ENCODE measurements at regions not wholly inside any gene's neighbourhood (a gene's known extent, or its start where the extent isn't known, plus 50 kb on each side); places are given as distances from the start of the nearest gene placed in this dataset.
A peak's percentile ranks its signal among the peaks of the same experiment; 100 is the strongest.
"Not testable (repeated sequence)": the region's sequence is repeated elsewhere in the genome, so short reads cannot be mapped to it uniquely, and the experiment has no call there.

- not testable (repeated sequence) for FAIRE-seq
Observed at GRCh38 chr17:34471278-34471677, 108.1 kb upstream of the TMEM132E start.

DNA sequence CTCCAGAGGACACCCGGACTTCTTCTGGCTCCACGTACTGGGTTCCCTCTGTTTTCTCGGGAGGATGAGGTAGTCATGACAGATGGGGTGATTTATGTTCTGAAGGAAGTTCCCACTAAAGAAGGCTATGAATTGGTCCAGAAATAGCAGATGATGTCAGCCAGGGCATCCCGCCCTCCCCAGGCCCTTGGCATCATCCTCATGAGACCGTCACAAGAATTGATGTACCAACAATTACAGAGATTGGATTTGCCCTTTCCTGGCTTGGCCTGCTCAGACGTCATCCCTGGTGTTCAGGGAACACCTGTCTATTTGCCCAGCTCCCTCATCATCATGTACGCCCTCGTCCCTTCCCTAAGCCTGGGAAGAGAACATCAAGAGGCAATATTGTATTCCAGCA, 102.8 kb upstream of the CCL1 start:
- FAIRE-seq = no peak

- no peak for FAIRE-seq
Observed at GRCh38 chr17:34464812-34465211, 101.8 kb upstream of the CCL1 start.

GRCh38 chr17:34458266-34458665, 95.2 kb upstream of the CCL1 start:
- no peak for FAIRE-seq

GRCh38 chr17:34456121-34456520, 93.1 kb upstream of the CCL1 start:
- no peak for FAIRE-seq

GRCh38 chr17:34452769-34453168, 89.7 kb upstream of the CCL1 start:
- no peak for FAIRE-seq

DNA sequence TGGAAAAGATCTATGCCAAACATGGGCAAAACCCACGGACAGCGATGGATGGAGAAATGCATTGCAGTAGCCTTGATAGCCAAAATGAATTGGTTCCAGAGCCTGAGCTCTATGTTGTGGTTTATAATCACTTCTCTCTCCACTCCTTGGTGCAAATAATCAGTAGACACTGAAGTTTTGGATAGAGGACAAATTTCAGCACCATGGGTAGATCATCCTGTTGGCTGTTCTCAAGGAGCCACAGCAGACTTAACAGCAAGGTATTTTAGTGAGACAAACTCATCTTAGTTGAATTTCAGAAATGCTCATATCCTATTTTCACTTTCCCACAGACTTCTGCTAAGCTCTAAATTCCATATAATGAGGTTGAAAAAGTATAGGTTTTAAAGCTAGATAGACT, 88.3 kb upstream of the CCL1 start:
- no peak for FAIRE-seq

DNA sequence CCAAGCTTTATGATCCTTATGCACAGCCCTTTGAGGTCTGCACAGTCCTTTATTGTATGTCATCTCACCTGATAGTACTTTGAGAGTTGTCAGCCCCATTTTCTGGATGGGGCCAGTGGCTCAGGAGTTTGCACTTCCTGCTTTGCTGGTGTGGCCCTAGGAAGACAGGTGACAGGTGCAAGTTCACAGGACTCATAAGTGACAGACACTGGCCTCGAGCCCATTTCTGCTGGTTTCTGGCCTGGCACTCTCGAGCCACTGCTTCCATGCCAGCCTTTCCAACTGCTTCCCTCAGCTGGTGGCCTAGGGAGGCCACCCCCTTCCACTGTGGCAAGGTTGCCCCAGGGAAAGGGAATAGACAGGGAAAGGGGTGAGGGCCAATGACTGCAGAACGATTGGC, 84.4 kb upstream of the CCL1 start:
- no peak for FAIRE-seq

- FAIRE-seq = no peak
Observed at GRCh38 chr17:34445101-34445500, 82.1 kb upstream of the CCL1 start.

- FAIRE-seq = no peak
Observed at GRCh38 chr17:34443619-34444469, 80.8 kb upstream of the CCL1 start.

GRCh38 chr17:34442387-34443111, 79.5 kb upstream of the CCL1 start:
- no peak for FAIRE-seq

- no peak for FAIRE-seq
Observed at GRCh38 chr17:34437188-34437587, 74.2 kb upstream of the CCL1 start.

DNA sequence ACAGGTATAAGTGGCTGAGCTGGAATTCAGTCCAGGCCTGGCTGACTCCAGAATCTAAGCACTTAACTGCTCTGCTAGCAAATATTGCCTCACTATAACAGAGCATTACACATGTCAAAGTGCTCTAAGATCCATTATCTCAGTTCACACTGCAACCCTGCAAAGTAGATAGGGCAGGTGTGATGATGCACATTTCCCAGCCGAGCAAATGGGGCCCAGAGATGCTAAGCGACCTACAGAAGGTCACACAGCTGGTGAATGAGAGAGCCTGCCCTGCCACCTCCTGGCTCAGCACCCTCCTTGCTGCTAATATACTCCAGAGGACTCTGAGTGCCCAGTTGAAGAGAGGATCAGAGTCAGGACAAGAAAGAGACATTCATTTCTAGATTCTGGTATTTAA, 73.6 kb upstream of the CCL1 start:
- no peak for FAIRE-seq

DNA sequence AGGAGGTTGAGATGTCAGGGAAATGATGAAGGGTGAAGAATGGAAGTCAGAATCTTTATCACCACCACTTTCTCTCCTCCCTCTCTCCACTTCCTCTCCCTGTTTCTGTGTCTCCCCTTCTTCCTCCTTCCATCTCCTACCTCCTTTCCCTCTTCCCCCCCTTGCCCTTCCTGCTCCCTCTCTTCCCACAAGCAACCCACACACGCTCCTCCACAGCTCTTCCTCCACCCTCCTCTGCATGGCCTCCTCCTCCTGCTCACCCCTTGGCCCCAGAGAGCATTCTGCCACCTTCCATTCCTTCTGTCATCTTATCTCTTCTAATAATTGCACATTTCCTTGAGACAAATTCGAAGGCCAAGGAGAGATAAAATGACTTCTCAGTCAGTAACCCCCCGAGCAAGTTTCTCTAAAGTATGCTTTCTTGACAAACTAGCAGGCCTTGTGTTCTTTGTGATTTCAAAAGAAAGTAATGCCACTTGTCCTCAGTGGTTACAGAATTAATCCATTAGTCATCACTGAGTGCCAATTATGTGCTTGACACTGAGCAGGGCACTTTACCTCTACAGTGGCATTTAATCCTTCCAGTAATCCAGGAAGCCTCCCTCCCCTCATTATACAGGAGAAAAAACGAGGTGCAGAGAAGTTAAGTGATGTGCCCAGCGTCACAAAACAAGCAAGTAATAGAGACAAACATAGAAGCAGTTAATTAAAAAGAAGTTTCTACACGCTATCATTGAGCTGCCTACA, 72.3 kb upstream of the CCL1 start:
- FAIRE-seq = no peak

DNA sequence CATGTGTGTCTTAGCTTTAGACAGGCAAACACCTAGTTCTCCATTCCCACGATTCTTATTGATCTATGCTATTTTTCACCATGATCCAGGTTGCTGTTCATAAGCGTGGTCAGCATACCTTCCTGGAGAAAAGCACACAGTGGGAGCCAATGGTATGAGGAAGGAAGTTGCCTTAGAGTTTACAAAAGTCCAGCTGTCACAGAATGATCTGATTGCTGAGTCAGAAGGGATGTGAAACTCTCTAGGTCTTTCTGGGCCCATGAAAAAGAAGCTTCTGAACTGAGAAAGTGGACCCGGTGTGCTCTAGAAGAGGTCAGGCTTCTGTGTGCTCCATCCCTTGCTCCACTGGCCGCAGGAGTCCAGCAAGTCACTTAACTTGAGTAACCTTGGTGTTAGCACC, 71.0 kb upstream of the CCL1 start:
- FAIRE-seq = no peak

DNA sequence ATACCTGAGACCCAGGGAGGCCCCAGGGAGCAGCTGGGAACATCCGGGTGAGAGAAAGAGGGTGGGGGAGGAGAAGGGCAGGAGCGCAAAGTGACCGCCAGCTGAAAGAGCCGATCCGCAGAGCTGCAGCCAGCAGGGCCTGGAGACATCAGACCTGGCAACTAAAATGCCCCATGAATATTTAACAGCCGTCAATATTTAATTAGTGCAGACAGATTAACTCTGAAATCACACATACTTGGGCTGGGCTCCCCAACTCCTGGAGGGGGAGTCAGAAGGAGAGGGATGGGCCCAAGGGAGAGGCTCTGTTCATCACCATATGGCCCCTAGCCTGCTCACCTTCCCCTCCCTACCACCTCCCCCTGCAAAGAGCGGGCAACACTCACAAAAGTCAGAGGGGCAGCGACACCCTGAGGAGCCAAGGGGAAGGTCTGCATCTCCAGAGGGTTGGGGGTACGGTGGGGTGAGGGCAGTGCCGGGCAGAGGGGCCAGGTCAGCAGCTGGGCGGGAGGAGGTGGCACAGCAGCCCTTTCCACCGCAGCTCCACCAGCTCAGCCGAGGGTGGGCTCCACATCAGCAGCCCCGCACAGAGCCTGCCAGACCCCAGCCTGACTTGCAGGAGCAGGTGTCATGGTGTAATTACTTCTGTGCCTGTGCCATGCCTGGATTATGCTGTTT, 61.9 kb upstream of the CCL1 start:
- FAIRE-seq = no peak

DNA sequence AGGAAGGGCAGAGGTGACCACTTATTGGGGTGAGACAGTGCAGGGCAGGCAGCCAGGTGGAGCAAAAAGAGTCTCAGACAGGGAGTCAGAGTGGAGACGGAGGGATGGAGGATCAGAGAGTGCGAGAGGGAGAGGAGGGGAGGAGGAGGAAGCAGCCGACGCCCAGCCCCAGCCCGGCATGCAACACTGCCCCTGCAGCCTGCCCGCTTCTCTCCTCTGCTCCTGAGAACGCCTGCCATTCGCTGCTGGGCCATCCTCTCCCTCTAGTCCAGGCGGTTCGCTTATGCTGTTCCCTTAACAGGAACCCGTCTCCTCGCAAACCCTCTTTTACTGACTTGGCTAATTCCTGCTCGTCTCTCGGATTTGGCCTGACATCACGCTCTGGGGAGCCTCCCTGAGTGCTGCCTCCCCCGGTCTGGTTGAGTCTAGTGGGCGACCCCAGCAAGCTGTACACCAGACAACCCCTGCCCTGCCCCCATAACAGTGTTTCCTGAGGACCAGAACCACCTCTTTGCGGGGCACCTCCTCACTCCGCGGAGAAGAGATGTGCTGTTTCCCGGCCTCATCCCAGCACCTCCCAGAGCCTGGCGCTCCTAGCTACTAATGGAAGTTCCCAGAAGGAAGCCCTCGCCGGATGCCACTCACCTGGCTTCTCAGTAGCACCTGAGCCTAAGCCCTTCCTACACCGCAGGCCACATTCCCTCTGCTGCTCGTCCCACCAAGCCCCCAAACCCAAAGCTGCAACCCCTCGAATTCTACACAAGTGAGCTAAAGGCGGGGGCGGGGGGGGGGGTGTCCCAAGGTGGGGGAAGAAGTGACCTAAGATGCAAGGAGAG, 61.2 kb upstream of the CCL1 start:
- FAIRE-seq = no peak

- FAIRE-seq = not testable (repeated sequence)
Observed at GRCh38 chr17:34423315-34423714, 60.3 kb upstream of the CCL1 start.

DNA sequence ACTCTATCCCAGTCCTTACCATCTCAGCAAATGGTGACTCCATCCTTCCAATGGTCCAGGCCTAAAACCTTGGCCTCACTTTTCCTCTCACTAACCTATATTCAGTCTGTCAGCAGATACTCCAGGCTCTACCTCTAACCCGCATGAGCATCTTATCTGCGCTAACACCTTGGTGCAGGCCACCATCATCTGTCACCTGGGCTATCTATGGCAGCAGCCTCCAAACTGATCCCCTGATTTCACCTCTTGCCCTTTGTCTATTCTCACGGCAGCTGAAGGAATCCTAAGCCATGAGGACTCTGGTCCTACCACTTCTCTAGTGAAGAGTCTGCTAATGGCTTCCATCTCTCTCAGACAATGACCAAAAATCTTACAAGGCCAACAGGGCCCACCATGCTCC, 57.9 kb upstream of the CCL1 start:
- no peak for FAIRE-seq

- peak; percentile 67 for FAIRE-seq
Observed at GRCh38 chr17:34420254-34420766, 57.3 kb upstream of the CCL1 start.

DNA sequence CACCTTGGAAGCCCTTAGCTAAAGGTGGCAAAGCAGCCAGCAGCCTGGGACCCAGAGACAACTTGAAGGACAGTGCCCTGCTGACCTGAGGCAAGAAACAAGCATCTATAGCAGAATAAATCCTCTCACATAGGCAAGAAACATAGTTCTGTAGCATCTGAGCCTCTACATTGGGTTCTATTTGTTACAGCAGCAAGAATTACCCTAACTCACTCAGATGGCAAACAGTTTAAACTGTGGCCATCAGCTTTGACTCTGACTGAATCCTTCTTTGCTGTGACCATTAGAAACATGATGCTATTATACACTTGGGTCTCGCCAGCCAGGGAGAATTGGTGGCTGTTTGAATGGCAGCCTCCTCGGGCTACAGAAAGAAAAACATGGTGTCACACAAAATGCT, 53.1 kb upstream of the CCL1 start:
- FAIRE-seq = no peak

DNA sequence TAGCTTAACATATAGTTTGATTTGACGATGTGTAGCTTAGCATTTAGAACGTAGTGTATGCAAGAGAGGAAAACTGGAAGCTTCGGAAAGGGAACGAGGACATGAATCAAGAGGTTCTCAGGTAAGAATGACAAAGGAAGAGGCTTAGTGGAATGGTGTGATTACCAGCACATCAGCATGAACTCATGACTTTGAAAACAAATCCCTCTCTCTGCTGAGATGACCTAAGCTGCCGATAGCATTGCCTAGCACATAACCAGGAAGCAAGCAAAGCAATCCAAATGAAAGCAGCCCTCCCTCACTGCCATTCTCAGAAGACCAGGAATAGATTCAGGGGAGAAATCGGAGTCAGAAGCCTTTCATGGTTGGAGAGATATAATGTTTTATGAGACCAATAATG, 51.3 kb upstream of the CCL1 start:
- FAIRE-seq = no peak
